HG03159 (cell line): ENCODE measurements at regions not wholly inside any gene's neighbourhood (a gene's known extent, or its start where the extent isn't known, plus 50 kb on each side); places are given as distances from the start of the nearest gene placed in this dataset.
A peak's percentile ranks its signal among the peaks of the same experiment; 100 is the strongest.
"Not testable (repeated sequence)": the region's sequence is repeated elsewhere in the genome, so short reads cannot be mapped to it uniquely, and the experiment has no call there.

Experiments
- ATAC-seq: cut with Tn5 transposase; IDR thresholded peaks from one replicate; pipeline ENCODE4 v1.9.1; 2021; ENCODE audit warnings: mild to moderate bottlenecking, moderate library complexity; ENCODE audit not compliant: unreplicated experiment

GRCh38 chr3:106425026-106425425 lies 556.2 kb upstream of the CBLB start:
- ATAC-seq: no peak

GRCh38 chr3:106425916-106426315 lies 557.1 kb upstream of the CBLB start:
- ATAC-seq: no peak

DNA sequence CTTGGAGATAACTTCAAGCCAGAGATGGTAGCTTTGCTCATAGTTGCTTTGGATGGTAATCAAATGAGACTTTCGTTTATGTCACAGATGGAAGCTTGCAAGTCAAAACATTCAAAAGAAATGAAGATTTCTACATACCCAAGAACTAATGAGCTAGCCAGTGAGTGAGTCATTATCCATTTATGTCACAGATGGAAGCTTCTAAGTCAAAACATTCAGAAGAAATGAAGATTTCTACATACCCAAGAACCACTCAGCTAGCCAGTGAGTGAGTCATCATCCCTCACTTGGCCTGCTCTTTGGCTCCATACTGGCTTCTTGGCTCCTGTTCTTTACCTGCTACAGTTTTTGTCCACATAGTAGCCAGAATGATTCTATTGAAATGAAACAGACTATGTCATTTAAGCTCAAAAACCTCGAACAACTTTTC lies 559.8 kb upstream of the CBLB start:
- no peak for ATAC-seq

GRCh38 chr3:106431721-106432120 lies 562.9 kb upstream of the CBLB start:
- no peak for ATAC-seq

DNA sequence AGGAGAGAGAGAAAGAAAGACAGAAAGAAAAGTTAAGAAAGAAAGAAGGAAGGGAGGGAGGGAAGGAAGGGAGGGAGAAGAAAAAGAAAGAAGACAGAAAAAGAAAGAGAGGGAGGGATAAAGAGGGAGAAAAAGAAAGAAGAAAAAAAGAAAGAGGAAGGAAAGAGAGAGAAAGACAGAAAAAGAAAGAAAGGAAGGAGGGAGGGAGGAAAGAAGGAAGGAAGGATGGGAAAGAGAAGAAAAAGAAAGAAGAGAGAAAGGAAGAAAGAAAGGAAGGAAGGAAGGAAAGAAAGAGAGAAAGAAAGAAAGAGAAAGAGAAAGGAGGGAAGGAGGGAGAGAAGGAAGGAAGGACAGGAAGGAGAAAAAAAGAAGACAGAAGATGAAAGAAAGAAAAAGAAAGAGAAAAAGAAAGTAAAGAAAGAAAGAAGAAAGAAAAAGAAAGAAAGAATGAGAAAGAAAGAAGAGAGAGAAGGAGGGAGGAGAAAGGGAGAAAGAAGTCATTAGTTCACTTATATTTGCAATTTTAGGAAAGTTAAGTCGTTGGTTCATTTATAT lies 567.2 kb upstream of the CBLB start:
- no peak for ATAC-seq

DNA sequence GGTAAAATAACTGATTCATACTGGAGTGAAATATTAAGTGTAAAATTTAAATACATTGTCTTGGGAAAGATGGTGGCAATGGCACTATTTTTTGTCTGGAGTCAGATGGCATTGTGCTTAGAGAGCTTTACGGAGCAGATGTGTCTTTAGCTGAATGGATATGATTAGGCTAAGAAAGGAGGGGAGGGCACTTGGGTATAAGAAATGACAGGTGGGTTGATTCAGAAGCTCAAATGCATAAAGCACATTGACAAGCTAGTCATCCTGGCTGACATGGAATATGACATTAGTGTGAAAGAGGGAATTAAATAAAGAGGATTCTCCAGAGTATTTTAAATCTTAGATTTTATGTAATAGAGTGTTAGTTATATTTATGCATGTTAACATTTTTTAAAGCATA lies 570.1 kb upstream of the CBLB start:
- no peak for ATAC-seq

DNA sequence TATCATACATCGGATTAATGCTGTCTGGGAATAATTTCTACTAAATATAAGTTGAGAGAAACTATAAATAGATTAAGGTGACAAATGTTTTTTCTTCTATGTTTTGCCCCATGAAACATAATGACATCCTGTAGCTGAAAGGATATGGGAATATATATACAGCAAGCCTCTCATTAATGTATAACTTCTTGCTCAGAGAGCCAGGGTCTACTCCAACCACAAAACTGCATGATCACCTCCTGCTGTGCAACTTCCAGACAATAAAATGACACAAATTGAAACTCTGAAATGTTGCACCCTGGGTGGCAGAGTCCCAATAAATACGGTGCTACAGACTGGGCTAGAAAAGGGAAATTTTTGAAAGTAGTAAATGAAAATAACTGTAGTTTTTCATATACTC lies 571.9 kb upstream of the CBLB start:
- ATAC-seq: no peak

GRCh38 chr3:106446271-106446670 lies 577.5 kb upstream of the CBLB start:
- ATAC-seq: no peak

GRCh38 chr3:106447723-106448301 lies 579.0 kb upstream of the CBLB start:
- ATAC-seq: no peak

- ATAC-seq: not testable (repeated sequence)
These were observed 579.7 kb upstream of the CBLB start for GRCh38 chr3:106448372-106448966.

DNA sequence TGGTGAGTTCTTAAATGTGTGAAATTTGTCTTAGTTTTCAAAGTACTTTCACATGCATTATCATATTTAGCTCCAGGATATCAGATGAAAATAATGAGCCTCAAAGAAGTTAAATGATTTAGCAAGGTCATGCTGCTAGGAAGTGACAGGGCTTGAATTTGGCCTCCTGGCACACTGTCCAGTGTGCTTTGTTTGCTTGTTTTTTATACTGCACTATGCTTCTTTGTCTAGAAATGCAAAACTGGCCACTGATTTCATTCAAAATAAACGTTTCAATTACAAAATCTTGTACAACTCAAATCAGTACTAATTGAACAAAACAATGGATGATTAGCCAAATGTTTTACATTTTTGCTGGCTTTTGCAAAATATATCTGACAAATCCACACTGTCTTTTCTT lies 583.3 kb upstream of the CBLB start:
- no peak for ATAC-seq

DNA sequence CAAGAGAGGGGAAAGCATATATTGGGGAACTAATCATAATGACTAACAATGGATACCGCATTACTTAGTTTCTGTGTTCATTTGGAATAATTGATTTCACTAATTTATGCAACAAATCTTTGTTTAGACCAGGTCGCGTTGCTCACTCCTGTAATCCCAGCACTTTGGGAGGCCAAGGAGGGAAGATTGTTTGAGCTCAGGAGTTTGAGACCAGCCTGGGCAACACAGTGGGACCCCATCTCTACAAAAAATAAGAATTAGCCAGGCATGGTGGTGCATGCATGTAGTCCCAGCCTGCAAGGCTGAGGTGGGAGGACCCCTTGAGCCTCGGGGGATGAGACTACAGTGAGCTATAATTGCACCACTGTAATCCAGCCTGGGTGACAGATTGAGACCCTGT lies 585.7 kb upstream of the CBLB start:
- no peak for ATAC-seq

DNA sequence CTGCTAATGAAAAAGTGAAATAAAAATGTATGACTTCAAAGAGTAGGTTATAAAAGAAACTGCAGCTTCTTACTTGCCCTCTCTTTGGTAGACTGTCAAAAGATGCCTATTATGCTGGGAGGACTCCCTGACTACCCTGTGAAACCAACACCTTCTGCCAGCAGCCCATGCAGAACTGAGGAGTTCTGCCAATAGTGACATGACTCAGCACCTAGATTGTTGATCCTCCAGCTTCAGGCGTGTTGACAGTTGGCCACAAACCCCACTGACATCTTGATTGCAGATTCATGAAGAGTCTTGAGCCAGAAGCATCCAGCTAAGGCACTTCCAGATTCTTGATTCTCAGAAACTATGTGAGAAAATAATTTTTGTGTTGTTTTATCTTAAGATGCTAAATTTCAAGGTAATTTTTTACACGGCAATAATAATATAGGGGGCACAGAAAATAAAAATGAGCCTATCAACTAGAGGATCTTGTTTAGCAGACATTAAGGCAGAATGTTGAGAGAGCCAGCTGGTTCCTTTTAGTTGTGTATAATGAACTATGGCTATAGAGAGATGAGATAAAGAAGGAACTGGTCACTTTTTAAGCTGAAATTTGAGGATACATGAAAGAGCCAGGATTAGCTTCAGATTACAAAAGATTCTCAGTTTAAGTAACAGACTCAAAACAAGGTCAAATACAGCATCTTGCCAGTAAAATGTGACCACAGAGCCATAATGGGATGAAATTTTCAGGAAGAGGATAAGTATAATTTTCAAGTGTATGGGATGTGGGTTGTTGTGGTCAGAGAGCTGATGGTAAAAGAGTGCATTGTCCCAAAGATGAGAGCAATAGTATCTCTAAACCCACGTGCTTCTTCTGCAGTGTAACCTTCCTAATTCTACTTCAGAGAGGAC lies 588.7 kb upstream of the CBLB start:
- peak; percentile 93 for ATAC-seq

DNA sequence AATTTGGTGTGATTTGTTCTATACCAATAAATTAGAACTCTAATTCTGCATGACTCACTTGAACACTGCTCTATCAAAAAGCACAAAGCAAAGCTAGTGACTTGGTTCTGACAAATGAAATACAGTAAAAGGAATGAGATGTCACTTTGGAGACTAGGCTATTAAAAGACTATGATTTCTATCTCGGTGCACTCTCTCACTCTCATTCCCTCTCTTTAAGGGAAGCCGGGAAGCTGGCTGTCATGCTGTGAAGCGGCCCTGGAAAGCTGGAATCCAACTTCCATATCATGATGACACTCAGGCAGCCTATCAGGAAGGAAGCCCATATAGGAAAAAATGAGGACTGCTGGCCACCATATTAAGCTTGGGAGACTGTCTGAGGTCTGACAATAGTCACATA lies 590.1 kb upstream of the CBLB start:
- ATAC-seq: no peak

DNA sequence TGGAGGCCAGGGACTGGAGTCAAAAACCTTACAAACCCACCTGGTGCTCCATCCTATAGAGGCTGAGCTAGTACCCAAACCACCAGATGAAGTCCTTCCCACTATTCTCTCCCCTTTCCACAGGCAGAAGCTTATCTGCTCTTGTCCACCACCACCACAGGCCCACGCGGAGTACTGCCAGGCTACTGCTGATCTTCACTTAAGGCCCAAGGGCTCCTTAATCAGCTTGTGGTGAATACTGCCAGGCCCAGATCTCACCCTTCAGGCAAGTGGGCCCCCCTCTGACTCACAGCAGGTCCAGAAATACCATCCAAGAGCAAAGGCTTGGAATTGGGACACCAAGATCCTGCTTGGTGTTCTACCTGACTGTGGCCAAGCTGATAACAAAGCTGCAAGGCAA lies 598.1 kb upstream of the CBLB start:
- ATAC-seq: no peak

DNA sequence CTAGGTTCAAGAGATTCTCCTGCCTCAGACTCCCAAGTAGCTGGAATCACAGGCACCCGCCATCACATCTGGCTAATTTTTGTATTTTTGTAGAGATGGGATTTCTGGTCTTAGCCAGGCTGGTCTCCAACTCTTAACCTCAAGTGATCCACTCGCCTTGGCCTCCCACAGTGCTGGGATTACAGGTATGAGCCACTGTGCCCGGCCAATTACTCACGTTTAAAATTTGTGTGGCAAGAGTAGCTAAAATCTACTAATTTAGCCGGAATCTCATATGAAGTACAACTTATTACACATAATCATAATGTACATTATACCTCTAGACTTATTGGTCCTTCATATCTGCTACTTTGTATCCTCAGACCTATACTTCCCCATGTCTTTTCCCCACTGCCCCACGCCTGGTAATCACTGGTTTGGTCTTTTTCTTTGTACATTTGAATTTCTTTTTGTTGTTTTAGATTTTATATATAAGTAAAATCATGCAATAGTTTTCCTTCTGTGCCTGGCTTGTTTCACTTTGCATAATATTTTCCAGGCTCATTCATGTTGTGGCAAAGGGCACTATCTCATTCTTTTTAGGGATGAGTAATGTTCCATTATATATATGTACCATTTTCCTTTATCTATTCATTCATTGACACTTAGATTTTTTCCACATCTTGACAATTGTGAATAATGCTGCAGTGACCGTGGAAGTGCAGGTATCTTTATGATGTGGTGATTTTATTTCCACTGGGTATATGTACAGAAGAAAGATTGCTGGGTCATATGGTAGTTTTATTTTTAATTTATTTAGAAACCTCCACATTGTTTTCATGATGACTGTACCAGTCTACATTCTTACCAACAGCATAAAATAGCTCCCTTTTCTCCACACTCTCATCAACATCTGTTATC lies 605.0 kb upstream of the CBLB start:
- no peak for ATAC-seq

GRCh38 chr3:106482451-106482850 lies 613.6 kb upstream of the CBLB start:
- ATAC-seq: no peak

DNA sequence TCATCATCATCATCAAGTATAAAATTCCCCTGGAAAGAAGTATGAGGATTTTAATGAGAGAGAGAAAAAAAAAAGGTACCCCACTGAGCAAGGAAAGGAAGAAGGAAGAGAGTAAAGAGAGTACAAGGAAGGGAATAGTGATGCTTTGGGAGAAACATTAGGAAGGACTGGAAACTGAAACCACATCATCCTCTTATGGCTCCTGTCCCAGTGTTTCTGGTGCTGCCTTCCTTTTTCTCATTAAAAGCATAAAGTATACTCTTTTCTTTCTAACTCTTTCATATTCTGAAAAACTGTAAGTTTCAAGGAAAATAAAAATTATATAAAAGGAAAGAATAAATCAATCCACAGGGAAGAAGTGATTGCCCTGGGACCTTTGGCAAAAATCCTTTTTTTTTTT lies 616.4 kb upstream of the CBLB start:
- ATAC-seq: no peak

DNA sequence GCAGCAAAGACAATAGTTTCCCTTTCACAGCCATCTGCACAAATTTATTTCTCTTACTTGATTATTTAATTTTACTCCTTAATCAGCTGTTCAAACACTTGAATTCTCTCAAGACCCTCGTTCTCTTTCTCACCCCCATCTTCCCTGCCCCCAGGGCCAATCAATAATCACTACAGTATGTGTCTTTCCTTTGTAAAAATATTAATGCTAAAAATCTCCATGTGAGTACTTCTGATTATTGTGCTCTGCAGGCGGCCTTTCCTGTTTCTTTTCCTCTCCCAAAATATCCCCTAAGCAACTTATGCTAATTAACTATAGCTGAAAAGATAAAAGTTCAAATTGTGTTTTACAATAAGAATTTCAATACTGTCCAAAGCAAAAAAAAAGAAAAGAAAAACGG lies 617.0 kb upstream of the CBLB start:
- no peak for ATAC-seq

DNA sequence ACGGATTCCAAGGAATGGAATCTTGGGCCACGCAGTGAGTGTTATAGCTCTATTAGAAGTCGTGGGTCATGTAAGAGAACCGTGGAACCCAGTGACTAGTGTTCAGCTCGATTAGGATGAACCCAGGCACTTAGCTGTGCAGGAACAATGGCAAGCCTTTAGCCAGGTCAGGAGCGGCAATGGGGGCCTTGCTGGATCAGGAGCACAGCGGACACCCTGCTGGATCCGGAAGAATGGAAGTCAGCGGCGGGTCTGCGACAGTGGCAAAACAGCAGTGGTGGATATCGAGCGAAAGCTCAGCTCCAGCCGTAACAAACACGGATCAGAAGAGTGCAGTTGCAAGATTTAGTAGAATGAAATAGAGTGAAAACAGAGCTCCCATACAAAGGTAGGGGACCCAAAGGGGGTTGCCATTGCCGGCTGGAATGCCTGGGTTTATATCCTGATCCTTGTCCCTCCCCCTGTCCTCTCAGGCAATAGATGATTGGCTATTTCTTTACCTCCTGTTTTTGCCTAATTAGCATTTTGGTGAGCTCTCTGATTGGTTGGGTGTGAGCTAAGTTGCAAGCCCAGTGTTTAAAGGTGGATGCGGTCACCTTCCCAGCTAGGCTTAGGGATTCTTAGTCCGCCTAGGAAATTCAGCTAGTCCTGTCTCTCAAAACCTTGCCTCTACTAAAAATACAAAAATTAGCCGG lies 618.3 kb upstream of the CBLB start:
- not testable (repeated sequence) for ATAC-seq
